Mucosa of descending colon (tissue), 3 donors: ENCODE measurements at regions not wholly inside any gene's neighbourhood (a gene's known extent, or its start where the extent isn't known, plus 50 kb on each side); places are given as distances from the start of the nearest gene placed in this dataset.

ENCODE experiments used
- ATAC-seq: fragments of 200-7000 bp; cut with Tn5 transposase; one replicate; pipeline ENCODE4 v1.9.1; 2020; ENCODE audit warnings: mild to moderate bottlenecking, moderate library complexity
- DNase-seq, 3 donors: peaks; one replicate each; pipeline ENCODE4 v3.0.0-alpha.2; 2020
- H3K36me3 ChIP-seq: fragments of 200-600 bp; one replicate; pipeline ENCODE4 v1.8.0; 2021; ENCODE audit warnings: low read depth, mild to moderate bottlenecking
- H3K4me1 ChIP-seq: fragments of 200-600 bp; one replicate; pipeline ENCODE4 v1.8.0; 2021; ENCODE audit warnings: low read depth, mild to moderate bottlenecking
- H3K4me3 ChIP-seq: fragments of 200-600 bp; one replicate; pipeline ENCODE4 v1.8.0; 2021; ENCODE audit warnings: mild to moderate bottlenecking
- H3K9me3 ChIP-seq: fragments of 200-600 bp; one replicate; pipeline ENCODE4 v1.8.0; 2021; ENCODE audit warnings: mild to moderate bottlenecking
- intact Hi-C, 2 donors: fragments of 100-400 bp; cut with DNase I in 1 of 2; cut with micrococcal nuclease in 1 of 2; formaldehyde crosslinking; loops; one replicate each; pipeline versions ENCODE4 v1.11.0 to v1.11.1; 2022; cut with DNase I, micrococcal nuclease
- TF ChIP-seq, protein P1 (sequence below): fragments of 200-600 bp; IDR thresholded peaks from one replicate; pipeline ENCODE4 v1.8.0; 2022; ENCODE audit warnings: antibody characterized with exemption, mild to moderate bottlenecking
- donor health status: DM: no; HTN: no; CAD: no; lungs with moderate emphysema.
- donor health status: DM: no; HTN: no; CAD: no.
- donor health status: DM: no; HTN: yes; CAD: no.

DNA sequence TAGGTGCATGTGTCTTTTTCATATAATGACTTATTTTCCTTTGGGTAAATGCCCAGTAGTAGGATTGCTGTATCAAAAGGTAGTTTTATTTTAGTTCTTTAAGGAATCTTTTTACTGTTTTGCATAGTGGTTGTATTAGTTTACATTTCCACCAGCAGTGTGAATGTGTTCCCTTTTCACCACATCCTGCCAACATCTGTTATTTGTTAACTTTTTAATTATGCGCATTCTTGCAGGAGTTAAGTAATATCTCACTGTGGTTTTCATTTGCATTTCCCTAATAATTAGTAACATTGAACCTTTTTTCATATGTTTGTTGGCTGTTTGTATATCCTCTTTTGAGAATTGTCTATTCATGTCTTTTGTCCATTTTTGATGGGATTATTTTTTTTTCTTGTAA lies 1761.9 kb downstream of the PLA2G4A start:
- H3K4me3 ChIP-seq, result no peak overlapping the region
- ATAC-seq, result no peak
- TF ChIP-seq, protein P1, sequence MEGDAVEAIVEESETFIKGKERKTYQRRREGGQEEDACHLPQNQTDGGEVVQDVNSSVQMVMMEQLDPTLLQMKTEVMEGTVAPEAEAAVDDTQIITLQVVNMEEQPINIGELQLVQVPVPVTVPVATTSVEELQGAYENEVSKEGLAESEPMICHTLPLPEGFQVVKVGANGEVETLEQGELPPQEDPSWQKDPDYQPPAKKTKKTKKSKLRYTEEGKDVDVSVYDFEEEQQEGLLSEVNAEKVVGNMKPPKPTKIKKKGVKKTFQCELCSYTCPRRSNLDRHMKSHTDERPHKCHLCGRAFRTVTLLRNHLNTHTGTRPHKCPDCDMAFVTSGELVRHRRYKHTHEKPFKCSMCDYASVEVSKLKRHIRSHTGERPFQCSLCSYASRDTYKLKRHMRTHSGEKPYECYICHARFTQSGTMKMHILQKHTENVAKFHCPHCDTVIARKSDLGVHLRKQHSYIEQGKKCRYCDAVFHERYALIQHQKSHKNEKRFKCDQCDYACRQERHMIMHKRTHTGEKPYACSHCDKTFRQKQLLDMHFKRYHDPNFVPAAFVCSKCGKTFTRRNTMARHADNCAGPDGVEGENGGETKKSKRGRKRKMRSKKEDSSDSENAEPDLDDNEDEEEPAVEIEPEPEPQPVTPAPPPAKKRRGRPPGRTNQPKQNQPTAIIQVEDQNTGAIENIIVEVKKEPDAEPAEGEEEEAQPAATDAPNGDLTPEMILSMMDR, result no peak
- intact Hi-C loops, result no loop called here
- DNase-seq, result no peak
- no peaks in the 10 kb centered on the region for H3K9me3 ChIP-seq
- no peaks in the 10 kb centered on the region for H3K36me3 ChIP-seq
- H3K4me1 ChIP-seq, result no peaks in the 10 kb centered on the region

DNA sequence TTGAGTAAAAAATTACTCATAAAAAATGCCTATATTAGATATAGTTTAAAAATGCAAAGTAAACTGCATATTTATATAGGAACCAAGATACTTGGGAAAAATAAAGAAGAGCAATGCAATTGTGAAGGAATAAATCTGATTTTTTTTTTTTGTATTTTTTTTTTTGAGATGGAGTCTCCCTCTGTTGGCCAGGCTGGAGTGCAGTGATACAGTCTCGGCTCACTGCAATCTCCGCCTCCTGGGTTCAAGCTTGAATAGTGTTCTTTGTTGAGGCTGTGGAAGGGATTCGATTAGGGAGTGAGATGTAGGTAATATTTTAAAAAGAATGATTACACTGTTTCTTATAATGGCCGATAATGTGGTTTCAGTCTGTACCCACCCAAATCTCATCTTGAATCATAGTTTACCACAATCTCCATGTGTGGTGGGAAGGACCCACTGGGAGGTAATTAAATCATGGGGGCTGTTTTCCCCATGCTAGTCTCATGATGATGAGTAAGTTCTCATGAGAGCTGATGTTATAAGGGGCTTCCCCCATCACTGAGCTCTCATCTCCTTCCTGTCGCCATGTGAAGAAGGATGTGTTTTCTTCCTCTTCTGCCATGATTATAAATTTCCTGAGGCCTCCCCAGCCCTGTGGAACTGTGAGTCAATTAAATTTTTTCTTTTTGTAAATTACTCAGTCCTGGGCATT lies 1765.9 kb downstream of the PLA2G4A start:
- Histone ChIP-seq H3K4me3 (no peak overlapping the region), H3K36me3 (no peaks in the 10 kb centered on the region), H3K4me1 (no peaks in the 10 kb centered on the region), H3K9me3 (no peaks in the 10 kb centered on the region)
- no peak for DNase-seq
- no peak for ATAC-seq
- TF ChIP-seq, protein P1, result no peak
- intact Hi-C loops, result no loop called here

DNA sequence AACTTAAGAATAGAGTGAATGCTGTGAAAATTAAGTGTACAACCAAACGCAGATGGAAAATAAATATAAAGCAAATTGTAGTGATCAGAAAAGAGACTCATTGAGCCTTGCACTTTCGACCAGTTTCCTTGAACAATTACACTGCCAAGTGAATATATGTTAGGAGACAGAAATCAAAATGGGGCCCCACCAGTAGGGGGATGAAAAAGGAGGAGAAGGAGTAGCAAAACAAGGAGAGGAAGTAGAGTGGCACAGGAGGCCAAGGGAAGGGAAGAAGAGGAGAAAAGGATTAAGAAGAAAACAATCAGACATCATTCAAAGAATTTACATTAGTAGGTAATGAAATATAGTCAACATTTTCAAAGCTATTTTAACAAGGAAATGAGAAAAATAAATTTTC lies 1770.6 kb downstream of the PLA2G4A start:
- TF ChIP-seq, protein P1, result no peak
- Histone ChIP-seq H3K4me3 (no peak overlapping the region), H3K36me3 (no peaks in the 10 kb centered on the region), H3K9me3 (no peaks in the 10 kb centered on the region), H3K4me1 (no peaks in the 10 kb centered on the region)
- intact Hi-C loops, result no loop called here
- ATAC-seq (no peak), DNase-seq (no peak)

DNA sequence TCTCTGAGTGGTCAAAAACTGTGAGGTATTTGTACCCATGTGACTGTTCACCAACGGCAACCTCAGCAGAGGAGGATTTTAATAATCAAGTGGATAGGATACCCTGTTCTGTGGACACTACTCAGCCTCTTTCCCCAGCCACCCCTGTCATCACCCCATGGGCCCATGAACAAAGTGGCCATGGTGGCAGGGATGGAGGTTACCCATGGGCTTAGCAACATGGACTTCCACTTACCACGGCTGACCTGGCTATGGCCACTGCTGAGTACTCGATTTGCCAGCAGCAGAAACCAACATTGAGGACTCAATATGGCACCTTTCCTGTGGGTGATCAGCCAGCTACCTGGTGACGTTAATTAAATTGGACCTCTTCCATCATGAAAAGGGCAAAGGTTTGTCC lies 1782.7 kb downstream of the PLA2G4A start:
- H3K9me3 ChIP-seq, result peaks cover 17% of the 10 kb centered on the region
- no peaks in the 10 kb centered on the region for H3K36me3 ChIP-seq
- intact Hi-C loops, result no loop called here
- TF ChIP-seq, protein P1, result no peak
- ATAC-seq (no peak), DNase-seq (peak in 1 of 3 donors; percentile 15)
- no peaks in the 10 kb centered on the region for H3K4me1 ChIP-seq
- no peak overlapping the region for H3K4me3 ChIP-seq

DNA sequence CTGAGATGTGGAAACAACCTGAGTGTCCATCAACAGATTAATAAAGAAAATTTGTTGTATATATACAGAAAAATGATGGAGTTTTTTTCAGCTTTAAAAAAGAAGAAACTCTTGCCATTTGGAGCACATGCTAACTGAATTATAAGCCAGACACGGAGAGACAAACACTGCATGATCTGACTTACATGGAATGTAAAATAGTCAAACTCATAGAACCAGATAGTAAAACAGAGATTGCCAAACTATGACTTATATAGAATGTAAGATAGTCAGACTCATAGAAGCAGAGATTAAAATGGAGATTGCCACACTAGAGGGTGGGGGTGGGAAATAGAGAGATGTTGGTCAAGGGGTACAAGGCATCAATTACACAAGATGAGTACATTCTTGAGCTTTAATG lies 1786.6 kb downstream of the PLA2G4A start:
- no peak overlapping the region for H3K4me3 ChIP-seq
- ATAC-seq (no peak), DNase-seq (no peak)
- intact Hi-C loops, result no loop called here
- no peaks in the 10 kb centered on the region for H3K4me1 ChIP-seq
- TF ChIP-seq, protein P1, result no peak
- H3K9me3 ChIP-seq, result peaks cover 8% of the 10 kb centered on the region
- H3K36me3 ChIP-seq, result no peaks in the 10 kb centered on the region

DNA sequence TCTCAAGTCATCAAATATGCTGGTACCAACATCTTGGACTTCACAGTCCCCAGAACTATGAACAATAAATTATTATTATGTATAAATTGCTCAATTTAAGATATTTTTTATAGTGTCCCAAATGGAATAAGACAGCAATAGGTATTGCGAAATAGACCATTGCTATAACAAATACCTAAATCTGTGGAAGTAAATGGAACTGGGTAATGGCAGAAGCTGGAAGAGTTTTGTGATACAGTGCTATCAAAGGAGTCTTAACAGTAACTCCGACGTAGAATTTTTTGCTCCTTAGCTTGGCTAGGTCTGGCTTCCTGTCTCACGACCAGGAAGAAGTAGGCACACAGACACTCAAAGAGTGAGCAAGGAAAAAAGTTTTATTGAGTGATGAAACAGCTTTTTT lies 1791.5 kb downstream of the PLA2G4A start:
- TF ChIP-seq, protein P1, result no peak
- ATAC-seq, result no peak
- intact Hi-C loops, result no loop called here

More for the DNA sequence above, 1791.5 kb downstream of the PLA2G4A start:
- no peak for DNase-seq
- Histone ChIP-seq H3K4me1 (no peaks in the 10 kb centered on the region), H3K9me3 (no peaks in the 10 kb centered on the region), H3K36me3 (no peaks in the 10 kb centered on the region), H3K4me3 (no peak overlapping the region)
